ENCODE measurements at regions not wholly inside any gene's neighbourhood (a gene's known extent, or its start where the extent isn't known, plus 50 kb on each side); places are given as distances from the start of the nearest gene placed in this dataset.

DNA sequence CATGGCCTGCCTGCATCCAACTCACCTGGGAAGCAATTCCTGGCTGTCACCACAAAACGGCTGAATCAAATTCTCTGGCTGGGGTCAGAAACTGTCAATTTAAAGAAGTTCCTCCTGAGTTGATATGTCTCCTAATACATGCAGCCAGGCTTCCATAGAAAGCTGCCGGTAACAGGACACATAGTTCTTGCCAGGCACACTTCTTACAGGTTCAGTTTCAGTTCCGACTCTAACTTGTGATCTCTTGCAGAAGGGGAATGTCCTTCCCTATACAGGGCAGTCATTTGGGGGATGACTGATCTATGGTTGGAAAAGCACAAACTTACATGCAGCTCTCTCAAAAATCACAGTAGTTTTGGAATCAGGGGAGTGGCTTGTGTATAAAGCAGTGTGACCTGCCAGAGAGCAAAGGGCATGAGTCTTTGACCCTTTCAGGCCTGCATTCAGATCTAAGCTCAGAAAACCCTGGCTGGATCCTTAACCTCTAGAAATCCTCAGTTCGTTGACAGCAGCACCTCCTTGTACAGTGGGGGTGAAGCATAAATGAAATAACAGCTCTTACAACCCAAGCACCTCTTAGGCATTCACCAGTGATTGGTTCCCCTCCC is 195.6 kb downstream of the SCP2D1 start:
- TF ChIP-seq, protein P1, sequence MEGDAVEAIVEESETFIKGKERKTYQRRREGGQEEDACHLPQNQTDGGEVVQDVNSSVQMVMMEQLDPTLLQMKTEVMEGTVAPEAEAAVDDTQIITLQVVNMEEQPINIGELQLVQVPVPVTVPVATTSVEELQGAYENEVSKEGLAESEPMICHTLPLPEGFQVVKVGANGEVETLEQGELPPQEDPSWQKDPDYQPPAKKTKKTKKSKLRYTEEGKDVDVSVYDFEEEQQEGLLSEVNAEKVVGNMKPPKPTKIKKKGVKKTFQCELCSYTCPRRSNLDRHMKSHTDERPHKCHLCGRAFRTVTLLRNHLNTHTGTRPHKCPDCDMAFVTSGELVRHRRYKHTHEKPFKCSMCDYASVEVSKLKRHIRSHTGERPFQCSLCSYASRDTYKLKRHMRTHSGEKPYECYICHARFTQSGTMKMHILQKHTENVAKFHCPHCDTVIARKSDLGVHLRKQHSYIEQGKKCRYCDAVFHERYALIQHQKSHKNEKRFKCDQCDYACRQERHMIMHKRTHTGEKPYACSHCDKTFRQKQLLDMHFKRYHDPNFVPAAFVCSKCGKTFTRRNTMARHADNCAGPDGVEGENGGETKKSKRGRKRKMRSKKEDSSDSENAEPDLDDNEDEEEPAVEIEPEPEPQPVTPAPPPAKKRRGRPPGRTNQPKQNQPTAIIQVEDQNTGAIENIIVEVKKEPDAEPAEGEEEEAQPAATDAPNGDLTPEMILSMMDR (conservative IDR thresholded peaks at IDR 0.05), result no peak
- TF ChIP-seq ZFX (IDR thresholded peaks at IDR 0.05), result no peak

Data from C4-2B (cell line).